ENCODE measurements at regions not wholly inside any gene's neighbourhood (a gene's known extent, or its start where the extent isn't known, plus 50 kb on each side); places are given as distances from the start of the nearest gene placed in this dataset.
"Not testable (repeated sequence)": the region's sequence is repeated elsewhere in the genome, so short reads cannot be mapped to it uniquely, and the experiment has no call there.

DNA sequence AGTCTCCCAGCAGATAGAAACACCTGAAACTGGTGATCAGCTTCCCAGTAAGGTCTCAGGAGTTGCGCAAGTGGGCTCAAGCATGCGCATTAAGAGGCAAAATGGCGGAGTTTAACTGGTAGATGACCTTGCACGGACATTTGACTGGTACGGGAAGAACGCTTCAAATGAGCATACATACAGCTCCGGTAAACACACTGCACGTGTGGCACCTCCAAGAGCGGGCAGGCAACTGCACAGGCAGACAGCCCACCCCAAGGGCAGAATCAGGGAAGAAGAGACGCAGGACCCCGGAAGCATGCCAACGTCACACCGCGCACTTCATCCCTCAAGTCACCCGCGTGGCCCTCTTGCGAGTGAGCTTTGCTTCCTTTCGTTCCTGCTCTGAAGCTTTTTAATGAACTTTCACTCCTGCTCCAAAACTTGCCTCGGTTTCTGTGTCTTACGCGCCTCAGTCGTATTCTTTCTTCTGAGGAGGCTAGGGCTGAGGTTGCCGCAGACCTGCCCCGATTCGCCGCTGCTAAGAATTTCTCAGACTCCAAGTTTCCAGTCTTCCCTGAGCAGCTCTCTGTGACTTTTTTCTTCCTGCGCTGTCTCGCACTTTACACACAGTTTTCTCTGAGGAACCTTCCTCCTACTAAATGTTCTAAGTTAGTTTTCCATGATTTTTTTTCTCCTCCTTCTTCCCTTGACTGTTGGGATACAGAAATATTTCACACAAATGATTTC lies 180.7 kb upstream of the ZFP42 start:
- peak; percentile 27 to 67 for ATAC-seq
- intact Hi-C loops (cut with DNase I), result no loop called here
- DNase-seq, result no peak

DNA sequence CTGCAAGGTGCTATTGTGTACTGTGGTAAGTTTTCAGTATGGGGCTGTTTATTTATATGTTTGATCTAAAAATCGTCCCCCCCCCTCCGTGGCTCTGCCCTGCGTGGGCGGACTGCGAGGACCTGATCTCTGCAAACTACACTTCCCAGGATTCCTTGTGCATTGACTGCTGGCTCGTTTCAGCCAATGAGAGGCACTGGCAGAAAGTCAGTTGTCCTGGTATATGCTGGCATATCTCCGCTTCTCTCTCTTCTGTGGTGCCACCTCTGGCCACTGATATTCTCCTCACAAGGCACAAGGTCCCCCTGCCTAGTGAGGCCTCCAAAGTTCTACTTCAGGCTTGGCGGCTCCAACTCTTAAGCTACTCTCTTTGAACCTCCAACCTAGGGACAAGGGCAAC lies 168.8 kb upstream of the ZFP42 start:
- DNase-seq, result no peak
- no peak for ATAC-seq
- intact Hi-C loops (cut with DNase I), result no loop called here

DNA sequence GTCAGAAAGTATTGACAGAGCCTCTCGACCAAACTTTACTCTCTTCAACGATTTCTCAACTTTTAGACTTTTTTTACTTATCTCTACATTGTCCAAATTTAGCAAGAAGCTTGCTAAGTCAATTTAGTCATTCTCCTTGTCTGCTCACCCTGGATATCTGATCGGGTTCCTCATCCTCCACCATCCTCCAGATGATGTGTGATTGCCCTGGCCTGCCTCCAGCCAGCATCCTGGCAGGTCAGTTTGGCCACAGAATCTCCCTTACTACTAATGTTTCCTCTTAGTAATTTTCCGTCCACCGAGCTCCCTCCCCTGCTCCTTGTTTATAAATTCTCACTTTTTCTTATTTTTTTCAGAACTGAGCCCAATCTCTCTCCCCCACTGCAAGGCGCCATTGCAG lies 167.9 kb upstream of the ZFP42 start:
- intact Hi-C loops (cut with DNase I), result no loop called here
- DNase-seq, result no peak
- peak in 1 of 2 donors; percentile 77 for ATAC-seq

DNA sequence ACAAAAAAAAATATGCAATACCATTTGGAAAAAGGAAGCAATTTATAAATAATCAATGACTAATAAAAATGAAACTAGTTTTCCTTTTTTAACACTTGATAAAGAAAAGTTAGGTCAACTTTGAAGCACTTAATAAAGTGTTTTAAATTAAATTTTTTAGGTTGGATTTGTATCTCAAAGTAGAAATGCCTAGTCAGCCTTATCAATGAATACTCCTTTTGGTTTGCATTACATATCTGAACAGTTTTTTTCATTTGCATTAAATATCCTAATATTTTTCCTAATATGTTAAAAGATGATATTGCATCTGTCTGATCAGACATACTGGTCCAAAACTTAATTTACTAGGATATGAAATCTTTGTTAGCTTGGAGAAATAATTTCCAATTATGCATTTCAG lies 155.8 kb upstream of the ZFP42 start:
- intact Hi-C loops (cut with DNase I), result no loop called here

DNA sequence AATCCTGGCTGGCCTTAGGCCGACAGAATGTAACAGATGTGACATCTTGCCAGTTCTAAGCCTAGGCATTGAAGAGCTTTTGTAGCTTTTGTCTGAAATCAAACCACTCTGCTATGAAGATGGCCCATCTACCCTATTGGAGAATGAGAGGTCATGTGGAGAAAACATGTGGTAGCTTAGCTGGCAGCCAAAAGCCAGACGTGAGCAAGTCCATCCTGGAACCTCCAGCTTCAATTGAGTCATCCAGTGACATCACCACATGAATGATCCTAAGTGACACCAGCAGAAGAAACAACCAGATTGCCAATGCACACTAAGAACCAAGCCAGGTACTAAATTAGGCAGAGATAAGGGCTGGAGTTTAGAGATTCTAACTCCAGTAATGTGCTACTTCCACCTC lies 154.8 kb upstream of the ZFP42 start:
- ATAC-seq, result no peak
- intact Hi-C loops (cut with DNase I), result no loop called here

More for the DNA sequence above, 155.8 kb upstream of the ZFP42 start:
- ATAC-seq (no peak), DNase-seq (no peak)

DNA sequence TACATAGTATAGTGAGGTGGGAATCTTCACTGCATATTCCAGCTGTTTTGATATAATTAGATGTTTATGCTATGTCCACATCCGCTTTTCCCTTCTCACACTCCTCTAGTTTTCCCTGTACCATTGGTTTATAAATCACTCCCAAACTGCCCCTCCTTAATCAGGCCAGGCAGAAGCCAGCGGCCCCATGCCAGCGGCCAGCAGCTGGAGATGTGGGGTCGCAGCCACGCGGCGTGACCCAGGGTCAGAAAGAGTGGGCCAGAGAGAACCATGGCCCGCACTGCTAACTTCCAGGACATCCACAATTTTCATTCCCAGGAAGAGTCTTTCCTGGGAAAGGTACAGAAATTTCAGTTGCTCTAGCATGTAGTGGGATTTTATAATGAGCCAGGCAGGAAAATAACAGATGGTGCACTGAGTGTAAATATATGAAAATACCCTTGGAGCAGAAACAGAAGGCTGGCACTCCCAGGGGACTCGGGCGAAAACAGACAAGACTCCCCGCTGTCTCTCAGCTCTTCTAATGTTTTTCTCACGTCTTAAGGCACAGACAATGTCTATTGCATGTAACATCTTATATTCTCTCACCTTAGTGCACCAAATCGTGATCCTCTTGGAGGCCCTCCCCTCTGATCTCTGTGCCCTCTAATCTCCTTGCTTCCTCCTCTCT lies 145.9 kb upstream of the ZFP42 start:
- ATAC-seq, result no peak
- no peak for DNase-seq
- intact Hi-C loops (cut with DNase I), result no loop called here

More for the DNA sequence above, 154.8 kb upstream of the ZFP42 start:
- DNase-seq, result no peak

DNA sequence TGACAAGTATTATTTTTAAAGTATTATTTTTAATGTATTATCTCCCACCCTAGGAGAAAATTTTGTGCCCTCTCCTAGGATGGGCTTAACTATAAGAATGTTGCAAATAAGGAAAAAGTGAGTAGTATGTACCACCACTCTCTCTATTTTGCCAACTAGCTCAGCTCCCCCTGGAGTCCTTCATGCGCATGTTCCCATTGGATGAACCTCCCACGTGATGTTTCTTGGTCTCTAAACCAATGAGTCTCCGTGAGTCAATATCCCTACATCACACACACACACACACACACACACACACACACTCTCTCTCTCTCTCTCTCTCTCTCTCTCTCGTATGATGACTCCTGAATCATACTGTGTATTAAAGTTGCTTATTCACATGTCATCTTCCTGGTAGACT lies 129.7 kb upstream of the ZFP42 start:
- DNase-seq (no peak), ATAC-seq (no peak)
- intact Hi-C loops (cut with DNase I), result no loop called here

DNA sequence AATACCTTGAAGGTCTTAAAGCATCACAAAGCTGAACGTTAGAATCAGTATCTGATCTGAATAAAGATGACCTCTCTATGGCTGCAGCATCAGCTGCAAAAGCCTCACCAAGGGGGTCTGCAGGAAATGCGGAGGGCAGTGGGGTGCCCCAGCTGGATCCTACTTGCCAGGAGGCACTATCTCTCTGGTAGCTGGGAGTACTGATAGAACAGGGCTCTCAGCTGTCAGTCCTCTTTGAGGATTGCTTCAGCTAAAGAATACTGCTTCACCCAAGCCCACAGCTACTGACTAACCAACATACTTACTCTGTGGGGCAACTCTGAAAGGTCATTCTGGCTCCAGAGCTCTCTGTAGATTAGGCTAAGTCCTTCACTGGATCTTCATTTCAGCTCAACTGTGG lies 112.5 kb upstream of the ZFP42 start:
- intact Hi-C loops (cut with DNase I), result no loop called here
- ATAC-seq, result no peak
- no peak for DNase-seq

DNA sequence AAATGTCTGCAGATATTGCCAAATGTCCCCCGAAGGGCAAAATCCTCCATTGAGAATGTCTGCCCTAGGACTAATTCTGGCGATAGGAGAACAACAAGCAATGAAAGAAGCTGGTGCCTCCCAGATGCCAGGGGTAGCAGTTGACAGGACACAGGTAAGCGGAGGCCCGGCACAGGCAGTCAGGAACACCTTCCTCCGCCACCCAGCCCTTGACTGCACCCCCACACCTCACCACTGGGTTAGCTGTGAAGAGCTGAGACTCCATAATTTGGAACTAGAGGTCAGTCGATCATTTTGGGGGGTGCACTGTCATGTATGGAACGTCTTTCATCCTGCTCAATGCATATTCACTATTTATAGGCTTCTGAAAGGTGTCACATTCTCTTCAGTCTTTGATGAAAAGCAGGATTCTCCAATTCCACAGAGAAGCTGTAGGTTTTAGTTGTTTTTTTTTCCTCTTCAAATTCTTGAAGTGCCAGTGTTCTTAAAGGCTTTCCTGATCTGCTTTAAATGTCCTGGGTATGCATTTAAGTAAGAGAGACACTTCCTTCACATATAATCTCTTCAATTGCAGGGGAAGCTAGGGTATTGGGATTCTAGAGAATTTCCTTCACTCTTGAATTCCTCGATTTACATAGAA lies 111.6 kb upstream of the ZFP42 start:
- no peak for ATAC-seq
- no peak for DNase-seq
- intact Hi-C loops (cut with DNase I), result no loop called here

DNA sequence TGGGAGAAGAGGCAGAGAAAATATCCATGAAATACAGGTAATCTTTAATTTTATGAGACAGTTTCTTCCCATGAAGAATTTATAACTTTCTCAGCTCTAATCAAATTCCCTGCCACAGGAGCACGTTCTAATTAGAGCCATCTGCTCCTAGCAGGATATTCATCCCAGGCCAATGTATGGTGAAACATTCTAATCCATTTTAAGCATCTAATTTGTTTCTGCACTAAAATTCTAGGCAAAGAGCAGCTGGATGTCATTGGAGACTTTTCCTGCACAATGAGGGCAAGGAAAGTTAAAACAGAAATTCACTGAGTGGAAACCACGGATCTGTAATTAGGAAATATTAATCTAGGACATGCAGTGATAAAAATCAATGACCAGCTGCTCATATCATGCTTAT lies 107.7 kb upstream of the ZFP42 start:
- DNase-seq (no peak), ATAC-seq (no peak)
- intact Hi-C loops (cut with DNase I), result no loop called here

DNA sequence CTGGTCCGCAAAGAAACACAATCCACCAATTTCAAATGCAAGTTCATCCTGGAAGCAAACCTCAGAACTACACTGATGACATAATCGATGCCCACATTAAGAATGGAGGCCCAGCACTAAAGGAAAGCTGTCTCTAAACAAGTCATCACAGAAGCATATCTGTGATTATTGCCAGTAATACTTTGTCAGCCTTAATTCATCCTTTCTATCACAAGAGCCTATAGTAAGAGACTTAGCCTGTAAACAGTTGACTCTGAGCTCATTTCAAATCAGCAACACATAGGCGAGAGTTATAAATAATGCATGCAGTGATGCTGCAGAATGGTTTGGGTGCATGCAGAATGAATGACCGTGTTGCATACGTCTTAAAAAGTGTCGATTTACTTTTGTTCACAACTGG lies 105.9 kb upstream of the ZFP42 start:
- no peak for ATAC-seq
- intact Hi-C loops (cut with DNase I), result no loop called here
- DNase-seq, result no peak

DNA sequence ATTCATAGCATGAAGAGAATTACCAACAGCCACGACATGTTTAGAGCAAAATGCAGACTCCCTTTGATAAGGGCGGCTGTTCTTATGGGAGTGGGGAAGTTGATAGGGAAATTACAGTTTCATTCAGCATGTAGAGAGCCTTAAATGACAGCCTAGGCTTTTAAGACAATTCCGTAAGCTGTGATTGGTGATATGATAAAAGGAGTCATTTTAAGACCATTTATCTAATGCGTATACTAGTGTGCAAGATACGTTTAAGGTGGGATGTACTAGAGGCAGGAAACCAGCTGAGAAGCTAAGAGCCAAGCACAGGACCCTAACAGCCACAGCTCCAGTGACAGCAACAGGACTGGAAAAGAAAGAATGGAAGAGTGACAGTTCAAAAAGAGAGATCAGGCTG lies 102.2 kb upstream of the ZFP42 start:
- intact Hi-C loops (cut with DNase I), result no loop called here
- no peak for DNase-seq
- ATAC-seq, result no peak

DNA sequence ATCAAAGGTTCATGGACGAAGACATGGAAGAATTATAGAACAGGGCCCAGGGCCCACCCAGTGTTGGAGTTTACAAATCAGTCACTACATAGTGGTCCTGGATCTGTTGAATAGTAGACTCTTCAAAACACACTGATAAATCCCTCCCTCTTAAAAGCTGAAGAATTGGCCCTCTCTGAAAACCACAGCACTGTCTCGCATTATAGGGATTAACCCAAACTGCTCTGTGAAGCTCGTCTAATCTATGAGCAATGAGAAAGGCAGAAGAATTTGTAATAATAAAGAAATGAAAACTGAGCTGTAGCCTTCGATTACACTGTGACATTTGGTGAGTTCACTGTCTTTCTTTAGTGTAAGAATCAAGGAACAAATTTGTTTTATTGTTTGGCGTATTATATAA lies 92.5 kb upstream of the ZFP42 start:
- intact Hi-C loops (cut with DNase I), result no loop called here
- DNase-seq (no peak), ATAC-seq (no peak)

DNA sequence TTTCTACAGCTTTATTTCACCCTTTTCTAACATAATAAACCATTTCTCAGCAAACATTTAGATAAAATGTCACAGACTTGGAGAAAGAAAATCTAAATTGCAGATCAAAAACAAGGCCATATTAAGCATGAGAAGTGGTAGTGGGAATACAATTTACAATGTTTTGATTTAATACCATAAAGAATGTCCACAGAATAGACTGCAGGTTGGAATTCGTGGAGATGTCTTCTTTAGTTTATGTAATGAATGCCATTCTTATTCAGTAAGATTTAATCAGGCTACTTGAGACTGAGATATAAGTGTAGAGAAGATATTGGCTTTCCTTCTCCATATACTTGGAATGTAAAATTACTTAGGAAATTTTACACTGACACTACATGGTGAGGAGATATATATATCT lies 91.9 kb upstream of the ZFP42 start:
- DNase-seq, result no peak
- no peak for ATAC-seq
- intact Hi-C loops (cut with DNase I), result no loop called here

DNA sequence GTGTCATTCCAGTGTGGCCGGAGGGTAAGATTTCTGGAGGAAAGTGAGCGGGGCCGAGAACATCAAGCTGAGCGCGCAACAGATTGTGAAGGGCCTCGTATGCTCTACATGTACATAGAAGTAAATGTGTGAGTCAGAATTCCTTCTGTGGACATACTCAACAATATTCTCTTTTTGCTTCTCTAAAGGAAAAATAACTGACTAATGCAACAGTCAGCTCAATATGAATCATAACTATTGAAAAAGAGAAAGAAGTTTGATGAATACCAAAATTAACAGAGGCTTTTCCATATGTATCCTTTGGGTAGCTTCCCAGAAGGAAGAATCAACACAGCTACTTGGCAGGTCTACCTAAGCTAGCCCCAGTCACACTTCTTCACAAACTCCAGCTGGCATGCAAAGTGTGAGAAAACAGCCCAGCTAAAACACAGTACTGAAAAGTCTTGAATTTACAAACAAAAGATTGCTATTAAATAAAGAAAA lies 87.5 kb upstream of the ZFP42 start:
- ATAC-seq (peak in 1 of 2 donors; percentile 47), DNase-seq (no peak)
- intact Hi-C loops (cut with DNase I), result no loop called here

DNA sequence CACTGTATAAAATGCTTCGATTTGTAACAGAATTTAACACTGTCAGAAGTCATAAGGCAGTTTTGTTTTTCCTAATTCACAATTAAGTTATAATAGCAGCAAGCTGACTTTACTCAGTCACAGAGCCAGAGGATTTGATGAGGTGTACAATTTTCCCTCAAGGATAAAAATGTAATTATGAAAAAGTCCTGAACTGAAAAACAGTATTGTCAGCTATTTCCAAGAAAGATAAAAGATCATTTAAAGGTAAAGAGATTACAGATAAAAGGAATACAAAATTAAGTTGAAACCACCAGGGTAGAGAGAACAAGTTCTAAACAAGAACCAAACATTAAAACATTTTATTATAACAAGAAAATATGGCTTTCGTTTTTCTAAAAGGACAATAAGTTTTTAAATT lies 86.8 kb upstream of the ZFP42 start:
- no peak for DNase-seq
- intact Hi-C loops (cut with DNase I), result no loop called here

DNA sequence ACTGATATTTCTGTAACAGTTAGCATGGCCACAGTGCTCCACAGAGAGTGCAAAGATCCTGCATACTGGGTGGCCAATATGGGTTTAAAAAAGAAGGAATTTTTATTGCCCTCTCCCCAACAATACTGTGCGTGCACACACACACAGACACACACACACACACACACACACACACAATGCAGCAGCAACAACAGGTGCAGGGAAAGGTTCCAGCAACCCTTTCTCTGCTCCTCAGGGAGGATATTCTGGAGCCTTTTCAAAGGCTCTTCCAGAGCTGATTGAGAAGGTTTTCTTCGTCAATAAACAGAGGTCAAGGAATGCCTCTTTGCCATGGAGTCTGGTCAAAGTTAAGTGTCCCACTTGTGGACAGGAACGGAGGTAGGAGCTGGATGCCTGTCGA lies 84.8 kb upstream of the ZFP42 start:
- no peak for DNase-seq

More for the DNA sequence above, 86.8 kb upstream of the ZFP42 start:
- ATAC-seq, result no peak

DNA sequence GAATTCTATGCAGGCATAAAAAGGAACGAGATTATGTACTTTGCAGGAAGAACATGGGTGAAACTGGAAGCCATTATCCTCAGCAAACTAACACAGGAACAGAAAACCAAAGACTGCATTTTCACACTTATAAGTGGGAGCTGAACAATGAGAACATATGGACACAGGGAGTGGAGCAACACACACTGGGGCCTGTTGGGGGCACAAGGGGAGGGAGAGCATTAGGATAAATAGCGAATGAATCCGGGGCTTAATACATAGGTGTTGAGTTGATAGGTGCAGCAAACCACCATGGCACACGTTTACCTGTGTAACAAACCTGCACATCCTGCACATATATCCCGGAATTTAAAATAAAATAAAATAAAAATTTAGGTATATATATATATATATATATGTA lies 80.2 kb upstream of the ZFP42 start:
- ATAC-seq; intact Hi-C loops (cut with DNase I); DNase-seq: not testable (repeated sequence)

More for the DNA sequence above, 84.8 kb upstream of the ZFP42 start:
- no peak for ATAC-seq
- intact Hi-C loops (cut with DNase I), result no loop called here

DNA sequence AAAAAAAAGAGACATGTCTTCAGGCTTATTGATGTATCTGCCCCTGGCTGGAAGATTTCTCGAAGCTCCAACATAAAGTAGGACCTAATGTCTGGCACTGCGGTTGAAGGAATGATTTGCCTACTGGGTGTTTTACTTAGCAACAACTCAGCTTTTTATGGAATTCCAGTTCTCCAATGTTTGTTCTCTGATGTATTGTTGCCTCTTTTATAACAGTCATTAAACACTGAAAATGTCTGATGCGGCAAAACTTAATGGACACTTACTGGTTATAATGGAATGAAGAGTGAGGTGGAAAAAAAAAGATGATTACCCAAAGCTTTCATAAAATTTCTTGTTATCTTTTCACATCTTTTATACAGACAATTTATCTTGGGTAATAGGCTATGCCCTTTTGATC lies 75.6 kb upstream of the ZFP42 start:
- ATAC-seq (no peak), DNase-seq (no peak)
- intact Hi-C loops (cut with DNase I), result no loop called here

DNA sequence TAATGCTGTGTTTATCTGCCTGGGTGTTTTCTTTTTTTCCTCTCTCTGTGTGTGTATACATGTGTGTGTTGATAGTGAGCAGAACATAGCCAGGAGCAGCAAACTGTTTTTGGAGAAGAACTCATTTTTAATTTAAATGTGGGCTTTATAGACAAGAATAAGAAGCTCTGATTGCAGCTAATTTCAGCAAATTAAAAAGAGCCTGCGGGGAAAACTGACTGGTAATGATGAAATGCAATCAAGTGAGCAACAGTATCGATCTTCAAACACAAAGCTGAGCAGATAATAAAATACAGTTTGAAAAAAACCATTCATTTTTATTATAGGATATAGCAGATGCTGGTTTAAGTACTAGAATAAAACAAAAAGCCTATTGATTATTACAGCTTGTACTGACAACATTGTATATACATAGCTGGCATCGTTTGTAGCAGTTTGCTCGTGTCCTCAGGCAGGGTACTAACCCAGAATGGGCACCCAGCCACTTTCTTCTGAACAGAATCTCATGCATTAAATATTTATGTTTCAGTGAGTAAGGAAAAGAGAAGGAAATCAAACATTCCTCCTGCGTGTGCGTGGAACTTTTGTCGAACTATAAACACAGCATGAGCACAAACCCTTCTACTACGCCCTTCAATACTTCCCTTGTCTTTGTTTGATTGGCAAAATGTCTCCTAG lies 73.5 kb upstream of the ZFP42 start:
- DNase-seq (no peak), ATAC-seq (no peak)
- intact Hi-C loops (cut with DNase I), result no loop called here
